HEK293T (cell line): ENCODE measurements at regions not wholly inside any gene's neighbourhood (a gene's known extent, or its start where the extent isn't known, plus 50 kb on each side); places are given as distances from the start of the nearest gene placed in this dataset.

Experiments used
- FOXM1 ChIP-seq: fragments of 450-650 bp; IDR thresholded peaks from 2 replicates; pipeline ENCODE4 v1.6.1; 2017; ENCODE audit warnings: mild to moderate bottlenecking, borderline replicate concordance
- LEF1 ChIP-seq: fragments of 450-650 bp; IDR thresholded peaks from 2 replicates; pipeline ENCODE4 v1.6.1; 2017; ENCODE audit warnings: mild to moderate bottlenecking, borderline replicate concordance
- PKNOX1 ChIP-seq: fragments of 450-650 bp; IDR thresholded peaks from 2 replicates; pipeline ENCODE4 v1.6.1; 2016

DNA sequence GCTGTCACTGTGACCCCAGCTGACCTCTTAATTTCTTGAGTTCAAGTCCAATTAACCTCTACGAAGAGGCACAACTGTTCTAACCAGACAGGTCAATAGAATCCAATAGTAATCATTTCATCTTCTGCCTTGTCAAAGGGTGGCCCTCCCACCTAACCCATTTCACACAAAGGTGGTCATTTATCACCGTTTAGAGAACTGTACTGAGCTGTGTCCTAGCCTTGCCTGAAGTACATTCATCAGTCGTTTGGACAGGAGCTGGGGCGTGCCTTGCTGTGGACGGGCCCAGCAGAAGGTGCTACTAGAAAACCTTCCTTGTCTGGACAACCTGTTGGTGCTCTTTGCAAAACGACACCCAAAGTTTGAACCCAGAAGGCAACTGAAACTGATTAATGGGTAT lies 605.4 kb downstream of the ISL1 start:
- TF ChIP-seq LEF1 = no peak
- TF ChIP-seq PKNOX1 = no peak
- TF ChIP-seq FOXM1 = no peak
